Panc1 (cell line): ENCODE measurements at regions not wholly inside any gene's neighbourhood (a gene's known extent, or its start where the extent isn't known, plus 50 kb on each side); places are given as distances from the start of the nearest gene placed in this dataset.

Experiments
- ATAC-seq: fragments of 200-7000 bp; cut with Tn5 transposase; 2 replicates; pipeline ENCODE4 v1.9.1; 2020; ENCODE audit warnings: mild to moderate bottlenecking, moderate library complexity
- BruUV-seq: library from RNA; stranded (reverse); fragments of 400-500 nt; replicated peaks from 2 replicates; lab custom pipeline; 2021; lab: Mats Ljungman, UMichigan
- CTCF ChIA-PET: fragments of 300-600 bp; sonication (Branson Sonifier 250); formaldehyde crosslinking; loops from one replicate; lab custom pipeline; 2022; ENCODE audit warnings: antibody characterized with exemption; lab: Charles Lee
- POLR2A ChIA-PET: fragments of 300-600 bp; sonication (Branson Sonifier 250); formaldehyde crosslinking; loops from one replicate; lab custom pipeline; 2022; ENCODE audit warnings: antibody characterized with exemption; lab: Charles Lee
- DNase-seq: peaks from one replicate; pipeline ENCODE4 v3.0.0-alpha.2; 2010; ENCODE audit warnings: low read depth, low spot score
- H3K27ac ChIP-seq: 2 replicates; pipeline ENCODE4 v1.5.1; 2011; ENCODE audit warnings: mild to moderate bottlenecking, low read length, inconsistent platforms
- H3K27me3 ChIP-seq: fragments of 200-500 bp; sonication (Bioruptor generic); 2 replicates; pipeline ENCODE4 v1.6.0; 2014; ENCODE audit warnings: low read length, inconsistent platforms; ENCODE audit not compliant: control insufficient read depth, insufficient read depth
- H3K36me3 ChIP-seq: fragments of 200-500 bp; sonication (Bioruptor generic); 2 replicates; pipeline ENCODE4 v1.5.1; 2014; ENCODE audit warnings: inconsistent platforms, mild to moderate bottlenecking, low read length, moderate library complexity; ENCODE audit not compliant: control insufficient read depth, insufficient read depth
- H3K4me1 ChIP-seq: 2 replicates; pipeline ENCODE4 v1.5.1; 2011; ENCODE audit warnings: inconsistent platforms, mild to moderate bottlenecking, low read length, moderate library complexity; ENCODE audit not compliant: control insufficient read depth, insufficient read depth
- H3K4me3 ChIP-seq, 2 experiments: 2 replicates each; pipeline ENCODE4 v1.5.1; 2011 to 2012; ENCODE audit warnings: low read depth in 2 of 2, low read length in 2 of 2, mild to moderate bottlenecking in 2 of 2, inconsistent platforms in 1 of 2, moderate library complexity in 1 of 2
- H3K9me3 ChIP-seq: fragments of 200-500 bp; sonication (Bioruptor generic); 2 replicates; pipeline ENCODE4 v1.5.1; 2014; ENCODE audit warnings: low read depth, mild to moderate bottlenecking, inconsistent platforms, low read length, moderate library complexity; ENCODE audit not compliant: control insufficient read depth, insufficient read depth
- CTCF ChIP-seq: fragments of 450-650 bp; IDR thresholded peaks from 2 replicates; pipeline ENCODE4 v1.5.1; 2017; ENCODE audit warnings: mild to moderate bottlenecking
- POLR2AphosphoS5 ChIP-seq: IDR thresholded peaks from 2 replicates; pipeline ENCODE4 v1.6.1; 2012; ENCODE audit warnings: mild to moderate bottlenecking, low read depth, low read length, moderate library complexity
- SIN3A ChIP-seq: IDR thresholded peaks from 2 replicates; pipeline ENCODE4 v1.6.1; 2012; ENCODE audit warnings: low read depth, mild to moderate bottlenecking, low read length, moderate library complexity, borderline replicate concordance; ENCODE audit not compliant: insufficient read depth
- TCF7L2 ChIP-seq: IDR thresholded peaks from 2 replicates; pipeline ENCODE4 v1.6.1; 2011; ENCODE audit warnings: mild to moderate bottlenecking, low read depth, low read length, inconsistent platforms
- in situ Hi-C: cut with HindIII; loops from 2 replicates; pipeline ENCODE4 v1.10.0; 2016; ENCODE audit warnings: low sequenced_read_pairs, low pct_unique_long_range_greater_than_20kb
- intact Hi-C: fragments of 100-400 bp; cut with micrococcal nuclease; formaldehyde crosslinking; loops from one replicate; pipeline ENCODE4 v1.10.0; 2022; ENCODE audit not compliant: unreplicated experiment
- TF ChIP-seq, protein P1 (sequence below), 2 experiments: IDR thresholded peaks; 2 replicates each; pipeline ENCODE4 v1.6.1; 2011 to 2012; ENCODE audit warnings: low read depth in 2 of 2, control low read depth in 1 of 2, low read length in 1 of 2, mild to moderate bottlenecking in 1 of 2, moderate library complexity in 1 of 2; ENCODE audit not compliant: insufficient read depth in 1 of 2

- Histone ChIP-seq H3K9me3 (no peaks in the 10 kb centered on the region), H3K4me3 (no peak overlapping the region), H3K36me3 (no peaks in the 10 kb centered on the region), H3K4me1 (no peaks in the 10 kb centered on the region), H3K27me3 (no peaks in the 10 kb centered on the region), H3K27ac (no peak overlapping the region)
- POLR2A ChIA-PET = no interaction called here
- CTCF ChIA-PET = no interaction called here
- no TSS peak for BruUV-seq
- ATAC-seq (no peak), DNase-seq (no peak)
- TF ChIP-seq CTCF = no peak
- TF ChIP-seq, protein P1, sequence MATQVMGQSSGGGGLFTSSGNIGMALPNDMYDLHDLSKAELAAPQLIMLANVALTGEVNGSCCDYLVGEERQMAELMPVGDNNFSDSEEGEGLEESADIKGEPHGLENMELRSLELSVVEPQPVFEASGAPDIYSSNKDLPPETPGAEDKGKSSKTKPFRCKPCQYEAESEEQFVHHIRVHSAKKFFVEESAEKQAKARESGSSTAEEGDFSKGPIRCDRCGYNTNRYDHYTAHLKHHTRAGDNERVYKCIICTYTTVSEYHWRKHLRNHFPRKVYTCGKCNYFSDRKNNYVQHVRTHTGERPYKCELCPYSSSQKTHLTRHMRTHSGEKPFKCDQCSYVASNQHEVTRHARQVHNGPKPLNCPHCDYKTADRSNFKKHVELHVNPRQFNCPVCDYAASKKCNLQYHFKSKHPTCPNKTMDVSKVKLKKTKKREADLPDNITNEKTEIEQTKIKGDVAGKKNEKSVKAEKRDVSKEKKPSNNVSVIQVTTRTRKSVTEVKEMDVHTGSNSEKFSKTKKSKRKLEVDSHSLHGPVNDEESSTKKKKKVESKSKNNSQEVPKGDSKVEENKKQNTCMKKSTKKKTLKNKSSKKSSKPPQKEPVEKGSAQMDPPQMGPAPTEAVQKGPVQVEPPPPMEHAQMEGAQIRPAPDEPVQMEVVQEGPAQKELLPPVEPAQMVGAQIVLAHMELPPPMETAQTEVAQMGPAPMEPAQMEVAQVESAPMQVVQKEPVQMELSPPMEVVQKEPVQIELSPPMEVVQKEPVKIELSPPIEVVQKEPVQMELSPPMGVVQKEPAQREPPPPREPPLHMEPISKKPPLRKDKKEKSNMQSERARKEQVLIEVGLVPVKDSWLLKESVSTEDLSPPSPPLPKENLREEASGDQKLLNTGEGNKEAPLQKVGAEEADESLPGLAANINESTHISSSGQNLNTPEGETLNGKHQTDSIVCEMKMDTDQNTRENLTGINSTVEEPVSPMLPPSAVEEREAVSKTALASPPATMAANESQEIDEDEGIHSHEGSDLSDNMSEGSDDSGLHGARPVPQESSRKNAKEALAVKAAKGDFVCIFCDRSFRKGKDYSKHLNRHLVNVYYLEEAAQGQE (IDR thresholded peaks at IDR 0.05; ENCODE audit: insufficient read depth in 1 of 2, low read depth in 2 of 2, low read length in 1 of 2) = no peak
- intact Hi-C loops = no loop called here
- in situ Hi-C loops = no loop called here
Measured at GRCh38 chr5:158389786-158390185, 530.8 kb upstream of the CLINT1 start.

- TF ChIP-seq SIN3A = no peak
- TF ChIP-seq POLR2AphosphoS5 = no peak
- no peak for TF ChIP-seq CTCF
- no peak for TF ChIP-seq TCF7L2
- TF ChIP-seq, protein P1 (IDR thresholded peaks at IDR 0.05; ENCODE audit: insufficient read depth in 1 of 2, low read depth in 2 of 2, low read length in 1 of 2) = no peak
- ATAC-seq = no peak
- no peaks in the 10 kb centered on the region for H3K27me3 ChIP-seq
- no peak for DNase-seq
- H3K4me3 ChIP-seq = no peak overlapping the region
- H3K9me3 ChIP-seq = no peaks in the 10 kb centered on the region
- CTCF ChIA-PET = no interaction called here
- H3K4me1 ChIP-seq = no peaks in the 10 kb centered on the region
- BruUV-seq = no TSS peak
- intact Hi-C loops (no loop called here), in situ Hi-C loops (no loop called here)
- H3K27ac ChIP-seq = no peak overlapping the region
- H3K36me3 ChIP-seq = no peaks in the 10 kb centered on the region
- POLR2A ChIA-PET = no interaction called here
Measured at GRCh38 chr5:158388021-158388420, 529.1 kb upstream of the CLINT1 start.
